Keratinocyte (primary cell): ENCODE measurements at regions not wholly inside any gene's neighbourhood (a gene's known extent, or its start where the extent isn't known, plus 50 kb on each side); places are given as distances from the start of the nearest gene placed in this dataset.

Experiments
- DNase-seq: peaks from one replicate; pipeline ENCODE4 v3.0.0-alpha.2; 2011; ENCODE audit warnings: low read depth, missing footprints, low spot score
- FAIRE-seq: peaks from 2 replicates; lab custom pipeline; 2011; peaks lifted over from hg19 to GRCh38; lab: Jason Lieb, UNC
- H2AFZ ChIP-seq: 2 replicates; pipeline ENCODE4 v1.6.0; 2012; ENCODE audit warnings: low read length, control low read depth, inconsistent platforms; ENCODE audit not compliant: control insufficient read depth
- H3K27ac ChIP-seq: 2 replicates; pipeline ENCODE4 v1.5.1; 2011; ENCODE audit warnings: low read length; ENCODE audit not compliant: control insufficient read depth, insufficient read depth
- H3K27me3 ChIP-seq: 3 replicates; pipeline ENCODE4 v1.6.0; 2011; ENCODE audit warnings: low read length; ENCODE audit not compliant: control insufficient read depth, insufficient read depth; ENCODE audit errors: extremely low read depth
- H3K36me3 ChIP-seq, 2 experiments: 2 replicates in 1 of 2; 3 replicates in 1 of 2; pipeline ENCODE4 v1.5.1; 2011; ENCODE audit warnings: low read length in 2 of 2, mild to moderate bottlenecking in 1 of 2; ENCODE audit not compliant: control insufficient read depth in 2 of 2, insufficient read depth in 2 of 2; ENCODE audit errors: extremely low read depth in 1 of 2
- H3K4me1 ChIP-seq: 3 replicates; pipeline ENCODE4 v1.5.1; 2011; ENCODE audit warnings: low read length; ENCODE audit not compliant: control insufficient read depth, insufficient read depth; ENCODE audit errors: extremely low read depth
- H3K4me2 ChIP-seq: 3 replicates; pipeline ENCODE4 v1.6.0; 2011; ENCODE audit warnings: low read depth, low read length; ENCODE audit not compliant: control insufficient read depth, insufficient read depth; ENCODE audit errors: extremely low read depth
- H3K4me3 ChIP-seq, 3 experiments: fragments of 200-600 bp in 1 of 3; sonication (generic) in 1 of 3; 2 replicates in 2 of 3; 3 replicates in 1 of 3; pipeline ENCODE4 v1.5.1; 2011 to 2016; ENCODE audit warnings: low read length in 3 of 3, mild to moderate bottlenecking in 3 of 3, control low read depth in 2 of 3, inconsistent platforms in 1 of 3, low read depth in 1 of 3, mixed read lengths in 1 of 3, mixed run types in 1 of 3, moderate library complexity in 1 of 3; ENCODE audit not compliant: control insufficient read depth in 2 of 3, insufficient read depth in 2 of 3; ENCODE audit errors: extremely low read depth in 1 of 3
- H3K79me2 ChIP-seq: 2 replicates; pipeline ENCODE4 v1.6.0; 2012; ENCODE audit warnings: low read length; ENCODE audit not compliant: control insufficient read depth, insufficient read depth
- H3K9ac ChIP-seq: 3 replicates; pipeline ENCODE4 v1.6.0; 2011; ENCODE audit warnings: low read length; ENCODE audit not compliant: control insufficient read depth, insufficient read depth; ENCODE audit errors: extremely low read depth
- H3K9me1 ChIP-seq: 3 replicates; pipeline ENCODE4 v1.6.0; 2011; ENCODE audit warnings: low read length; ENCODE audit not compliant: control insufficient read depth, insufficient read depth; ENCODE audit errors: extremely low read depth
- H3K9me3 ChIP-seq: 2 replicates; pipeline ENCODE4 v1.5.1; 2012; ENCODE audit warnings: low read depth, low read length; ENCODE audit not compliant: control insufficient read depth
- H4K20me1 ChIP-seq: 3 replicates; pipeline ENCODE4 v1.6.0; 2011; ENCODE audit warnings: low read length; ENCODE audit not compliant: control insufficient read depth, insufficient read depth; ENCODE audit errors: extremely low read depth
- CTCF ChIP-seq, 3 experiments: IDR thresholded peaks in 1 of 3; conservative IDR thresholded peaks in 1 of 3; optimal IDR thresholded peaks in 1 of 3; 2 replicates in 2 of 3; 3 replicates in 1 of 3; pipeline versions ENCODE3 to v1.5.1; 2011; ENCODE audit warnings: low read length in 3 of 3, mild to moderate bottlenecking in 3 of 3, moderate library complexity in 2 of 3, control low read depth in 1 of 3, inconsistent platforms in 1 of 3; ENCODE audit not compliant: insufficient read depth in 2 of 3; ENCODE audit errors: extremely low read depth in 1 of 3
- EZH2 ChIP-seq: IDR thresholded peaks from one replicate; pipeline ENCODE4 v1.6.1; 2012; ENCODE audit warnings: inconsistent platforms, mild to moderate bottlenecking, low read length, moderate library complexity
- dilution Hi-C: fragments of 300-500 bp; cut with MboI; formaldehyde crosslinking; loops from one replicate; pipeline ENCODE4 v1.7.0; 2020; ENCODE audit warnings: low sequenced_read_pairs; ENCODE audit not compliant: extremely low pct_ligation_motif_present

- Histone ChIP-seq H3K79me2 (no peaks in the 10 kb centered on the region), H3K36me3 (no peaks in the 10 kb centered on the region), H3K4me1 (peaks cover 6% of the 10 kb centered on the region), H2AFZ (peak overlapping the region; percentile 3), H4K20me1 (no peaks in the 10 kb centered on the region), H3K9me1 (no peaks in the 10 kb centered on the region), H3K27ac (no peak overlapping the region), H3K9me3 (no peaks in the 10 kb centered on the region), H3K27me3 (no peaks in the 10 kb centered on the region), H3K4me3 (no peak overlapping the region), H3K9ac (no peak overlapping the region), H3K4me2 (no peak overlapping the region)
- DNase-seq (no peak), FAIRE-seq (peak; percentile 48)
- TF ChIP-seq EZH2 (no peak), CTCF (optimal IDR thresholded peaks at IDR 0.05 in 1 of 3, IDR thresholded peaks at IDR 0.05 in 1 of 3, conservative IDR thresholded peaks at IDR 0.05 in 1 of 3; ENCODE audit: extremely low read depth in 1 of 3, insufficient read depth in 2 of 3, low read length in 3 of 3) (peak; percentile 42 to 57 (median 52))
- dilution Hi-C loops: no loop called here
Measured at GRCh38 chr6:100176311-100176950, 182.4 kb upstream of the MCHR2 start.

GRCh38 chr6:100175814-100176310 is 181.8 kb upstream of the MCHR2 start:
- no peak overlapping the region for H3K9ac ChIP-seq
- no peak overlapping the region for H3K27ac ChIP-seq
- H3K4me2 ChIP-seq: no peak overlapping the region
- dilution Hi-C loops: no loop called here
- TF ChIP-seq EZH2 (no peak), CTCF (optimal IDR thresholded peaks at IDR 0.05 in 1 of 3, IDR thresholded peaks at IDR 0.05 in 1 of 3, conservative IDR thresholded peaks at IDR 0.05 in 1 of 3; ENCODE audit: extremely low read depth in 1 of 3, insufficient read depth in 2 of 3, low read length in 3 of 3) (no peak)
- no peaks in the 10 kb centered on the region for H3K79me2 ChIP-seq
- H3K9me1 ChIP-seq: no peaks in the 10 kb centered on the region
- H3K4me3 ChIP-seq: no peak overlapping the region
- no peak overlapping the region for H2AFZ ChIP-seq
- no peaks in the 10 kb centered on the region for H3K36me3 ChIP-seq
- H3K4me1 ChIP-seq: peaks cover 6% of the 10 kb centered on the region
- peak; percentile 5 for FAIRE-seq
- no peaks in the 10 kb centered on the region for H3K9me3 ChIP-seq
- no peak for DNase-seq
- H3K27me3 ChIP-seq: no peaks in the 10 kb centered on the region
- H4K20me1 ChIP-seq: no peaks in the 10 kb centered on the region
